Osteocyte (in vitro differentiated cells): ENCODE measurements at regions not wholly inside any gene's neighbourhood (a gene's known extent, or its start where the extent isn't known, plus 50 kb on each side); places are given as distances from the start of the nearest gene placed in this dataset.

ENCODE experiments used
- DNase-seq: peaks from one replicate; pipeline ENCODE4 v3.0.0; 2021; ENCODE audit warnings: mixed read lengths; ENCODE audit not compliant: unreplicated experiment; ENCODE audit errors: extremely low spot score
- H3K27ac Mint-ChIP-seq: one replicate; pipeline ENCODE4 v1.8.0; 2021; ENCODE audit warnings: mild to moderate bottlenecking, mixed read lengths; ENCODE audit not compliant: unreplicated experiment
- H3K27me3 Mint-ChIP-seq: one replicate; pipeline ENCODE4 v1.8.0; 2021; ENCODE audit warnings: mixed read lengths; ENCODE audit not compliant: unreplicated experiment
- H3K36me3 Mint-ChIP-seq: one replicate; pipeline ENCODE4 v1.8.0; 2021; ENCODE audit warnings: mixed read lengths; ENCODE audit not compliant: unreplicated experiment
- H3K4me1 Mint-ChIP-seq: one replicate; pipeline ENCODE4 v1.8.0; 2021; ENCODE audit warnings: mixed read lengths; ENCODE audit not compliant: unreplicated experiment
- H3K4me3 Mint-ChIP-seq: one replicate; pipeline ENCODE4 v1.8.0; 2021; ENCODE audit warnings: mild to moderate bottlenecking, moderate library complexity, mixed read lengths; ENCODE audit not compliant: unreplicated experiment
- H3K9me3 Mint-ChIP-seq: one replicate; pipeline ENCODE4 v1.8.0; 2021; ENCODE audit warnings: mixed read lengths; ENCODE audit not compliant: unreplicated experiment
- TF ChIP-seq, protein P1 (sequence below): fragments of 200-600 bp; sonication (generic); IDR thresholded peaks from 2 replicates; pipeline ENCODE4 v1.5.0; 2021; ENCODE audit warnings: antibody characterized with exemption, mild to moderate bottlenecking, moderate library complexity

DNA sequence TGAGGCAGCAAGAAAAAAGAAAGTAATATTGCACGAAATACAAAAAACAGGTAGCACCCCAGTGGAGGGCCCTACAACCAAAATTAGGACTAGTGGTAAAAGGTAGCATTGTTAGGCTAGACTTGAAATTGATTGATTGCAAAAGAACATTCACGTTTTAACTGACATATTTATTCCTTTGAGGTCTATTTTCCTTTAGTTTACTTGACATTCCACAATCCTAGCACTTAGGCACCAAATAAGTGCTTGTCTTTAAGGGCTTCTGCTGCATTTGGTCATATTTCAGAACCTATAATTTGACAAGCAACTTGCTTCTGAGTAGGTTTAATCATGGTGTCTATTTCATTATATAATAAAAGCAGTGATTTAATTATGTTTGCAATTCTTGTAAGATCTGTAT lies 642.7 kb upstream of the AGTR1 start:
- no peaks in the 10 kb centered on the region for H3K27me3 Mint-ChIP-seq
- H3K36me3 Mint-ChIP-seq: no peaks in the 10 kb centered on the region
- H3K9me3 Mint-ChIP-seq: peaks cover 4% of the 10 kb centered on the region
- H3K27ac Mint-ChIP-seq: no peak overlapping the region
- H3K4me3 Mint-ChIP-seq: no peak overlapping the region
- no peak for DNase-seq
- TF ChIP-seq, protein P1, sequence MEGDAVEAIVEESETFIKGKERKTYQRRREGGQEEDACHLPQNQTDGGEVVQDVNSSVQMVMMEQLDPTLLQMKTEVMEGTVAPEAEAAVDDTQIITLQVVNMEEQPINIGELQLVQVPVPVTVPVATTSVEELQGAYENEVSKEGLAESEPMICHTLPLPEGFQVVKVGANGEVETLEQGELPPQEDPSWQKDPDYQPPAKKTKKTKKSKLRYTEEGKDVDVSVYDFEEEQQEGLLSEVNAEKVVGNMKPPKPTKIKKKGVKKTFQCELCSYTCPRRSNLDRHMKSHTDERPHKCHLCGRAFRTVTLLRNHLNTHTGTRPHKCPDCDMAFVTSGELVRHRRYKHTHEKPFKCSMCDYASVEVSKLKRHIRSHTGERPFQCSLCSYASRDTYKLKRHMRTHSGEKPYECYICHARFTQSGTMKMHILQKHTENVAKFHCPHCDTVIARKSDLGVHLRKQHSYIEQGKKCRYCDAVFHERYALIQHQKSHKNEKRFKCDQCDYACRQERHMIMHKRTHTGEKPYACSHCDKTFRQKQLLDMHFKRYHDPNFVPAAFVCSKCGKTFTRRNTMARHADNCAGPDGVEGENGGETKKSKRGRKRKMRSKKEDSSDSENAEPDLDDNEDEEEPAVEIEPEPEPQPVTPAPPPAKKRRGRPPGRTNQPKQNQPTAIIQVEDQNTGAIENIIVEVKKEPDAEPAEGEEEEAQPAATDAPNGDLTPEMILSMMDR: no peak
- H3K4me1 Mint-ChIP-seq: no peaks in the 10 kb centered on the region

DNA sequence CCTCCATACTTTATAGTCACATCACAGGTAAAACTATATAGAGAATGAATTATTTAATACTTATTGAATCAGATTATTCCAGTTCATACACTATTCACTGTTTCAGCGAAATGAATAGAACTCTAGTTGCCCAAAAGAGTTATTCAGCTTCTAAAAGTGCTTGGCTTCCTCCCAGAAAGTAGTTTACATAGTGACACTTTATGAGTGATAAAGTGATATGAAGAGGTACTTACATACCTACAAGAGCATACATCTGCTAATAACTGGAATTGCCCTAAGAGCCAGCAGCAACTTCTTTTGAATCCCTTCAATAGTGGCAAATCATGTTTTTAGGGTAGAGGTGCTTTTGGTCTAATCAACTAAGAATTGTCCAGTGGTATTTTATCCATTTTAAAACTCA lies 635.1 kb upstream of the AGTR1 start:
- no peaks in the 10 kb centered on the region for H3K9me3 Mint-ChIP-seq
- DNase-seq: no peak
- no peaks in the 10 kb centered on the region for H3K27me3 Mint-ChIP-seq
- TF ChIP-seq, protein P1: no peak
- peaks cover 3% of the 10 kb centered on the region for H3K36me3 Mint-ChIP-seq
- H3K4me1 Mint-ChIP-seq: peaks cover 7% of the 10 kb centered on the region
- no peak overlapping the region for H3K27ac Mint-ChIP-seq
- no peak overlapping the region for H3K4me3 Mint-ChIP-seq

DNA sequence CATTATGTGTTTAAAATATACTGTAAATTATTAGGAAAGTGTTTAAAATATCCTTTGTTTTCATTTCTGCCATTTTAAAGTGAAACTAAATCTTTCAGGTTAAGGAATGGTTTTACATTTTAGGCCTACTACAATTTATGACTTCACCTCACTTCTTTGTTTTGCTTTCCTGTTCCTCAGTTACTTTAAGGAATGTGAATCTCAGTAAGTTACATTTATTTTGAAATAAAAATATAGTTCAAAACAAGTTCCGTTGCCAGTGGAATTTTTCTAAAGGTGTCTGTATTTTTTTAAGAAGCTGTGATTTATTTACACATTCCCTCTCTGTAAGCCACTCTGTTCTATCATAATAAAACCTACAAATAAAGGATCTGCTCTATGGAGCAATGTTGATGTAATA lies 630.9 kb upstream of the AGTR1 start:
- no peaks in the 10 kb centered on the region for H3K9me3 Mint-ChIP-seq
- H3K36me3 Mint-ChIP-seq: no peaks in the 10 kb centered on the region
- H3K4me3 Mint-ChIP-seq: peak overlapping the region; percentile 50
- H3K27me3 Mint-ChIP-seq: no peaks in the 10 kb centered on the region
- TF ChIP-seq, protein P1: no peak
- H3K4me1 Mint-ChIP-seq: peaks cover 7% of the 10 kb centered on the region
- no peak for DNase-seq
- peak overlapping the region; percentile 96 for H3K27ac Mint-ChIP-seq

DNA sequence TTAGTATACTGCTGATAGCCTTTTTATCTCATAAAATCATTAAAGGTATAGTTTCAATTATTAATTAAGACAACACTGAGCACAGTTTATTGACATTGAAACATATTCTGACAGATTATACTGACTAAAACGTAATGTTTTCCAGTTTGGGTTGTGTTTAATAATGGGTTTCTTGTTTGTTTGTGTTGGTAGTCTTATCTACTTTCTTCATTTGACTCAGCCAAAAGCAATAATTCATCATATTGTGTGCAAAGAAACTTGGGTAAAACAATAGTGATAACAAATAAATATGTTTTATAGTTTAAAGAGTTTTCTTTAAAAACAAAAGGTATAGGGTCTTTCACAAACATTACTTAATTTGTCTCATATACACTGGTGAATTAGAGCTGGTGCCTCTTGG lies 629.2 kb upstream of the AGTR1 start:
- no peak for DNase-seq
- Mint-ChIP-seq H3K4me1 (peaks cover 7% of the 10 kb centered on the region), H3K27ac (no peak overlapping the region), H3K9me3 (no peaks in the 10 kb centered on the region), H3K4me3 (no peak overlapping the region), H3K36me3 (no peaks in the 10 kb centered on the region), H3K27me3 (no peaks in the 10 kb centered on the region)
- TF ChIP-seq, protein P1: no peak

DNA sequence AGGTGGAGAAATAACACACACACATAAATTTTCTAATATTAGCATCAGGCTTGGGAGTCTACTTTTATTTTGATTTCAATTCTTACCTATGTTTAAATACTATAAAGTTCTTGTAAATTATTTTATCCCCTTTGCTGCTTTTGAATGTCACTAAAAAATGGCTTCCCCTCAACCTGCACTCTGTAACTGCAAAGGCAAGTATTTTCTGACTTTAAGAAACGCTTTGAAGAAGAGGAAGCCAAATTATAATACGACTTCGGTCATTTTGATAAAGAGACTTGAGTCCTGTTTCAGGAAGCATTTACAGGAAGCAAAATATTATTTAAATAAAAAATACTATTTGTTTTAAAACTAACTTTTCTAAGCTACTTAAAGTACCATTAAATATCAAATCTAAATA lies 627.7 kb upstream of the AGTR1 start:
- no peak overlapping the region for H3K4me3 Mint-ChIP-seq

More for the DNA sequence above, 627.7 kb upstream of the AGTR1 start:
- H3K36me3 Mint-ChIP-seq: no peaks in the 10 kb centered on the region
- H3K27ac Mint-ChIP-seq: no peak overlapping the region
- H3K4me1 Mint-ChIP-seq: peaks cover 6% of the 10 kb centered on the region
- no peak for DNase-seq
- no peaks in the 10 kb centered on the region for H3K9me3 Mint-ChIP-seq
- TF ChIP-seq, protein P1: no peak
- H3K27me3 Mint-ChIP-seq: no peaks in the 10 kb centered on the region
